Astrocyte of the cerebellum (primary cell): ENCODE measurements at regions not wholly inside any gene's neighbourhood (a gene's known extent, or its start where the extent isn't known, plus 50 kb on each side); places are given as distances from the start of the nearest gene placed in this dataset.

Experiments used
- DNase-seq: peaks from one replicate; pipeline ENCODE4 v3.0.0-alpha.2; 2011; ENCODE audit warnings: low read depth
- H3K4me3 ChIP-seq: 2 replicates; pipeline ENCODE4 v1.5.1; 2011; ENCODE audit warnings: mild to moderate bottlenecking, low read depth, low read length, moderate library complexity
- in situ Hi-C: cut with HindIII; loops from 2 replicates; pipeline ENCODE4 v1.10.0; 2017; ENCODE audit warnings: low sequenced_read_pairs
- TF ChIP-seq, protein P1 (sequence below): IDR thresholded peaks from 2 replicates; pipeline ENCODE4 v1.5.1; 2012; ENCODE audit warnings: low read length, low read depth, moderate library complexity, mild to moderate bottlenecking; ENCODE audit errors: missing control alignments

DNA sequence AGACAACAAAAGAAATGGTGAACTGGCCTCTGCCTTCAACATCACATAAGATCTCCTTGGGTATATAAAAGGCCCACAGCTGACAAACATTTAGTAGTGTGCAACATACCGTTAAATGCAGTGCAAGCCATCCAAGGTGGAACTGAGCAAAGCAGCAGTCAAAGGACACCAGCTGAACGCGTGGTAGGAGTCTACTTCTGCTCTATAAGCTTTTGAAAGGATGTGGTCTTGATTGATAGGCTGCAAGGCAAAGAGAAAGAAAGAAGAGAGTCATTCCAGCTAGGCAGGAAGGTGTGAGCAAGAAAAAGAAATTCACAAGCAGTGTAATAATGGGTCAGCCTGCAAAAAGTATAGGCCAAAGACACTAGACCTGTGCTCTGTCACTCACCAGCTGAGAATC, 356.3 kb downstream of the SATB2 start:
- DNase-seq = no peak
- in situ Hi-C loops = no loop called here
- TF ChIP-seq, protein P1, sequence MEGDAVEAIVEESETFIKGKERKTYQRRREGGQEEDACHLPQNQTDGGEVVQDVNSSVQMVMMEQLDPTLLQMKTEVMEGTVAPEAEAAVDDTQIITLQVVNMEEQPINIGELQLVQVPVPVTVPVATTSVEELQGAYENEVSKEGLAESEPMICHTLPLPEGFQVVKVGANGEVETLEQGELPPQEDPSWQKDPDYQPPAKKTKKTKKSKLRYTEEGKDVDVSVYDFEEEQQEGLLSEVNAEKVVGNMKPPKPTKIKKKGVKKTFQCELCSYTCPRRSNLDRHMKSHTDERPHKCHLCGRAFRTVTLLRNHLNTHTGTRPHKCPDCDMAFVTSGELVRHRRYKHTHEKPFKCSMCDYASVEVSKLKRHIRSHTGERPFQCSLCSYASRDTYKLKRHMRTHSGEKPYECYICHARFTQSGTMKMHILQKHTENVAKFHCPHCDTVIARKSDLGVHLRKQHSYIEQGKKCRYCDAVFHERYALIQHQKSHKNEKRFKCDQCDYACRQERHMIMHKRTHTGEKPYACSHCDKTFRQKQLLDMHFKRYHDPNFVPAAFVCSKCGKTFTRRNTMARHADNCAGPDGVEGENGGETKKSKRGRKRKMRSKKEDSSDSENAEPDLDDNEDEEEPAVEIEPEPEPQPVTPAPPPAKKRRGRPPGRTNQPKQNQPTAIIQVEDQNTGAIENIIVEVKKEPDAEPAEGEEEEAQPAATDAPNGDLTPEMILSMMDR = no peak
- no peak overlapping the region for H3K4me3 ChIP-seq

DNA sequence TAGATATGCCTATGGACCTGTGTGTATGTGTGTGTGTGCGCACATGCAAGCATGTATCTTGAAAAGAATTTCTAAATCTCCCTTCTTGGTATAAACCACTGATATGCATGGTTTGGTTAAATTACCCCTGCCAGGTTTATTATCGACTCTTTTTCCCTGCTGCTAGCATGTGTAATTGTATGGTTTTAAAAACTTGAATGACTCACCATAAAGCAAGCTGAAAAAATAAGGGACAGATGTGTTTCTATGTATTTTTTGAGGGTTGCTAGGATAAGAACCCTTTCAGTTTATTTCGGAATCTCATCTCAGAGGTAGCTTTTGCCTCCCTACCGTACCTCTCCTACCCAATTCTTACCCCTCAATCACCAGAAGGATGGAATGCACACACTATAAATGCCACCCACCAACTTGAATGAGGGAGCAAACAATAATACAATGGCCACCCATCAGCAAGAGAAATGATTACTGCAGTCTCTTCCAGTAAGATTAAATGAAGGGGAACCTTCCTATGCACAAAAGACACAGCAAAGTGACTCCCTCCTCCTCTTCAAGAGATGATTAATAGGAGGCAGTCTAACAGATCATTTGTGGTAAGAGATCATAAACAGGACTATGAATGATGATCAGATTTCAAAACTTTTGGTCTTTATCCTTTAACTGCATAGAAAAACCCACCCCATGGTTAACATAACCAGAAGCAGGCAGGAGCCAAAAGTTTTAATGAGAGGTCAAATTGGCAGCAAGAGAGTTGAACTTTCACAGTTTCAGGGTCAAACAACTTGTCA, 357.2 kb downstream of the SATB2 start:
- no peak overlapping the region for H3K4me3 ChIP-seq

DNA sequence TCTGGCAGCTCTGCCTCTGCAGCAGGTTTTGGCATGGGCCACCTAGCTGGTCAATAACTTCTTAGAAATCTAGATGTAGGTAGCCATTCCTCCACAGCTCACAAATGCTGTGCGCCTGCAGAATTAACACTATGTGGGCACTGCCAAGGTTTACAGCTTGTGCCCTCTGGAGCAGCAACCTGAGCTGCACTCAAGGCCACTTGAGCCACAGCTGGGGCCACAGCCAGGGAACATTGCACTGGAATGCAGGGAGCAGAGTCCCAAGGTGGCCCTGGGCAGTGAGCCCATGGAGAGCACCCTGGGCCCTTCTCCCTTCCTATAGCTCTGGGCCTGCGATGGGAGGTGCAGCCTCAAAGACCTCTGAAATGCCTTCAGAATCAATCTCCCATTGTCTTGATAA, 365.3 kb downstream of the SATB2 start:
- in situ Hi-C loops = no loop called here
- TF ChIP-seq, protein P1 = no peak
- DNase-seq = no peak
- H3K4me3 ChIP-seq = no peak overlapping the region

More for the DNA sequence above, 357.2 kb downstream of the SATB2 start:
- in situ Hi-C loops = no loop called here
- DNase-seq = peak; percentile 81
- TF ChIP-seq, protein P1 = no peak

DNA sequence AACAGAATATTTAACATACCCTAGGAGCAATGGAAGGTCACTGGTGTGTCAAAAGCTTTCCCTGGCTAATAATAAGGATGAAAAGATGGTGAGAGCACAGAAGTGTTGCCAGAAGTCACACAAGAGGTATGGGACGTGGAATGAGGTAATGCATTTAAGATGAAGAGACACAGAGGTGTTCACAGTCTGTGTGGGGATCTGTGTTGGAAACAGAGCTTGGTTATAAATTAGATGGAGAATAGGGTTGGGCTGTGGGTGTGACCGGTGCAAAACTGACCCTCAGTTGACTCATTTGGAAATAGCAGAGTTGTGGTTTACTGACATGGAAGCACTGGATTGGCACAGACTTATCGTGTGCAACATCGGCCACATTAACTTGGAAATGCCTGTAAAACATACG, 372.5 kb downstream of the SATB2 start:
- H3K4me3 ChIP-seq = no peak overlapping the region
- in situ Hi-C loops = no loop called here
- no peak for DNase-seq
- TF ChIP-seq, protein P1 = no peak

DNA sequence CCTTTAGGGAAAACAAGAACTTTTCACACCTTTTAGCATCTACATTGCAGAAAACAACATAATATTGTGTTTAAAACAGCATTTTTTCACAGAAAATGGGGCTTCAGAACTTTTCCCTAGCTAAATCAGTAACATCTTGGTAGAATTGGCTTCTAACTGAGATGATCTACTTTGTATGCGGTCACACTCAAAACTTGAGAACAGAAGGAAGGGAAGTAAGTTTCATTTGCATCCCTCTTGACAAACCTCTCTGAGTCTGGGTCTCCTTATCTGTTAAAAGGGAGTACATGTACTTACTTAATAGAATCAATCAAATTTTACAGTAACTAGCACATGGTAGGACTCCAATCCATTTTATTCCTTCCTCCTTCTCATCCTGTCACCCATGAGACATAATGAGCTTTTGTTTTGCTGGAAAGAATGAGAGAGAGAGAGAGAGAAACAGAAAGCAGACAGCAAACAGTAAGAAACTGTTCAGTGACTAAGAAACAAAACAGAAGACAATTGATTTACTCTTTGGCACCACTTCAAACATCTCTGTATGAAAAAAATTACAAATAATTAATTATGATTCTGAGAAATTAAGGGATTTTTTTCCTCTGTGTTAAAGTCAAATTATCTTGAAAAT, 387.3 kb downstream of the SATB2 start:
- in situ Hi-C loops = no loop called here
- no peak overlapping the region for H3K4me3 ChIP-seq
- TF ChIP-seq, protein P1 = no peak
- no peak for DNase-seq

DNA sequence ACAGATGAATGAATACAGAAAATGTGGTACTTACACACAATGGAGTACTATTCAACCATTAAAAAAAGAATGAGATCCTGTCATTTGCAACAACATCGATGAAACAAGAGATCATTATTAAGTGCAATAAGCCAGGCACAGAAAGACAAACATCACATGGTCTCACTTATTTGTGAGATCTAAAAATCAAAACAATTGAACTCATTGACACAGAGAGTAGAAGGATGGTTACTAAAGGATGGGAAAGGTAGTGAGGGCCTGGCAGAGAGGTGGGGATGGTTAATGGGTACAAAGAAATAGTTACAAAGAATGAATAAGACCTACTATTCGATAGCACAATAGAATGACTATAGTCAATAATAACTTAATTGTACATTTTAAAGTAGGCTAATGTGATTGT, 393.5 kb downstream of the SATB2 start:
- DNase-seq = no peak
- in situ Hi-C loops = no loop called here
- TF ChIP-seq, protein P1 = no peak

More for the DNA sequence above, 393.5 kb downstream of the SATB2 start:
- no peak overlapping the region for H3K4me3 ChIP-seq
